HG03066 (cell line): ENCODE measurements at regions not wholly inside any gene's neighbourhood (a gene's known extent, or its start where the extent isn't known, plus 50 kb on each side); places are given as distances from the start of the nearest gene placed in this dataset.

Source experiments
- ATAC-seq: cut with Tn5 transposase; IDR thresholded peaks from one replicate; pipeline ENCODE4 v1.9.1; 2021; ENCODE audit warnings: low read depth; ENCODE audit not compliant: unreplicated experiment

DNA sequence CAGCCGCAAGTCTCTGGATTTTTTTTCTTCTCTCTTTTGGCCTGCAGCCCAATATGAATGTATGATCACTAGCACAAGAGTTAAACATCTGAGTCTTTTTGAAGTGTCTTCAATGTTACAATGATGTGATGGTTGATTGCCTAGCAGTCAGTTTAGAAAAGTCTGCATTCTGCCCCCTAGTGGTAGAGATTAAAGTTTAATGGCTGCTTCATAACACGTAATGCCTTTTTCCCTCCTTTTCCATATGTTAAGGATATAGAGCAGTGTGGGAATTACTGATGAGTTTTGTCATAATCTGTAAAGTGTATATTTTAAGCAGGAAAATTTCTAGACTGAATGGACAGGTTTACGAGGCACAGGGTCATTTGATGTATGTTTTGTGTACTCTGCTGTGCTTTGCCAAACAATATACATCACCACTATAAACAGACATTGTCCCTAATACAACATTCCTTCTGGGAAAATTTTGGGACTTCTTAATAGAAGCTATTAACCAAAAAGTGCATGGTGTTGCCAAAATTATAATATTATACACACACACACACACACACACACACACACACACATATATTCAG is 1038.5 kb upstream of the NR2F2 start:
- no peak for ATAC-seq

DNA sequence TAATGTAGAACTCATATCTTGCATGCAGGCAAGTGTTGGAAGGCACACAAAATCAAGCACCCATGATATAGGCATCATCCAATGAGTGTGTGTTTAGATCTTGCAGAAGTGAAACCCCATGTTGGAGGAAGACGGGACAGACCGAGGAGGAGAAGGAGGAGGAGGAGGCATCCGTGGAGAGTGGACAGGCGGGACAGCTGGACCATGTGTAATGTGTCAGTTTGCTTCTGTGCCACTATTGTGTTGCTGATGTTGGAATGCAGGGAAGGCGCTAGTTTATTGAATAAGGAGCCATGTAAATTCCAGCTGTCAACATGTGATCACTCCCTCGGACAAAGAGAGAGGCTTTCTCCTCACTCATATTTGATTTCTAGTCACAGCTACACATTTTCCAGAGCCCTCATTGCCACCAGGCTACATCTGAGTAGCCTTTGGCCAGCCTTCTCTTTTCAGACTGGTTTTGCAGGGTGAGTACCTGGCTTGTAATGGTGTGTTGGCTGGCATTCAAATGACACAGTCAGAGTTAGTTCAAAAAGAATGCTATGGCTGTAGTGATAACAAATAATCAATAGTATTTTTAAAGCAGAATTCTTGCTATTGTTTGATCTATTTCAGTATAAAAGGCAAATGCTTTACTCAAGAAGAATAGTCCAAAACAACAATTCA is 1037.6 kb upstream of the NR2F2 start:
- no peak for ATAC-seq

DNA sequence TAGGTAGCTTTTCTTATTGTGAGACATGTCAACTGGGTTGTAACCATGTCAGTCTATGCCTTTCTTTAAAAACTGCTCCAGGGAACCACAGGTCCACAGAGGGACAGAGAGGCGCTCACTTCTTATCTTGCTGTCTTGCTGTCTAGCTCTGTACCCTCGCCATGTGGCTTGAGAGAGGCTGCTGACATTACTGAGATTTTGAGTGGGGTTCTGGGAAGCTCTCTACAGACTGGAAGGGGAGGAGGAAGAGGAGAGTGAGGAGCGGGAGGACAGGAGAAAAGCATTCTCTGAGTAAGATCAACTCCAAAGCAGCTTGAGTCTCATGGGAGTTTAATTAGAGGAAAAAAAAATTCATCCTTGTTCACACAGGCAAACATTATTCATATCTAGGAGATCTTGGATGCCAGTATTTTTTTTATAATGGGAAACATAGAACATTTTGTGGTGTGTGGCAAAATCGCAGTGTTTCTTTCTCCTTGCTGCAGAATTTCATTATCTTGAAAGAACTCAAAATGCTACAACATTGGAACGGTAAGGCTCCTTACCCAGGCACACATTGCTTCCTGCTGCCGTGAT is 1037.0 kb upstream of the NR2F2 start:
- no peak for ATAC-seq

DNA sequence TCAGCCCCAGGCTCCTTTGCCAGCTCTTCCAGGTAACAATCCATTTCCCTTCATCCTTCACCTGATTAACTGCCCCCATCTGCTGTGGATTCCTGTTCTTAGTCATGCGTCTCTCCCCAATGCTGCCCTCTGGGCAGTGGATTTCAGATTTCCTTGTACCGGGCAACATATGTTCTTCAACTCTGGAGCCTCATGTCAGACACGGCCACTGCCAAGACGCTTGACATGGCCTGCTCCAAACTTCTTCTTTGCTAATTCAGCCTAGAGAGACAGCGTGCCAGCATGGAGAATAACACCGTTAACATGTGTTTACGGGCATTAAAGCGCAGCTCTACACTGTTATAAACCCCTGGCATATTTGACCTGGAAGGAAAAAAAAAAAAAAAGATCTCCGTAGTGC is 1035.1 kb upstream of the NR2F2 start:
- ATAC-seq: no peak

DNA sequence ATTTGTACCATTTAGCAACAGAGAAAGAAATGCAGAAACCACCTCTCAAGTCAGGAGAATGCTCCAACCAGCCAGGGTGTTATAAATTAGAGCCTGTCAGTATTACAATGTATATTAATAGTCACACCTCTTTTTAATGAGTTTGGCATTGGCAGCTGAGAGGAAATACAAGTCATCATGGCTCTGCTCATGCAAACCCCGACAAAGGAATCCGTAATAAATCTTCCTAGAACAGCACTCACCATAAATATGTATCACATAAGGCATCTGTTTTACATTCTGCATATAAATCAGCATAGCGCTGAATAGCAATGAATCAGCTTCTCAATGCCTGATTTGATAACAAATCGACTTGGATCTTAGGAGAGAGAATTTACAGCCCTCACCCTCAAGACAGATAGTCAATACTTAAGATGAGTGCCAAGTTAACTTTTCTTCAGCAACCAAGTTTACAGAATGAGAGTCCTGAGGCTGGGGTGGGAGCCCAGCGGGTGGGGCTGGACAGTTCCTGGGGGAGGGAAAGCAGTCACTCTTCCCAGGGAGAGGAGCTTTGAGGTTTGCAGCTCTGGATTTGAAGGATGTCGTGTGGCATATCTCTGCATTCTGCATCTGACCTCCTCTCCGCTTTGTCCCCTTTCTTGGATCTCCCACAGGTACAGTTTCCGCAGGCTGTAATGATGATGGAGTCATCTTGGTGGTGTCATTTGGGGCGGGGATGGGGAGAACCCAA is 1034.4 kb upstream of the NR2F2 start:
- ATAC-seq: no peak

DNA sequence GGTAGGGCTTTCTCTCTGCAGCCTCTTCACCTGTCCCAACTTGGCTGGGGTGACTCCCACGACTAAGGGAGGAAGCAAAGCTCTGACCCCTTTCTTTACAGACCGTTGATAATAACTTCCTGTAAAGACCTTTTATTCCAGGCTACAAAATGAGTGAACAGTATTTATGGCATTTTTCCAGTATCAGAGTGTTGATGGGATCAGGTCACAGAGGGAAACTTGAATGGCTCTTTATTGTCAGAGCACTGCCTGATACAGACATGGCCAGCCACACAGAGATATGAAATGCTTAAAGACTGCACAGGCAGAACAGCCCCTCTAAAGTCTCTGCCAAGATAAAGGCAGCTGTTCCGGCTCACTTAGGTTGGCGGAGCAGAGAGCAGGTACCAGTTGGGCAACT is 1033.9 kb upstream of the NR2F2 start:
- no peak for ATAC-seq

DNA sequence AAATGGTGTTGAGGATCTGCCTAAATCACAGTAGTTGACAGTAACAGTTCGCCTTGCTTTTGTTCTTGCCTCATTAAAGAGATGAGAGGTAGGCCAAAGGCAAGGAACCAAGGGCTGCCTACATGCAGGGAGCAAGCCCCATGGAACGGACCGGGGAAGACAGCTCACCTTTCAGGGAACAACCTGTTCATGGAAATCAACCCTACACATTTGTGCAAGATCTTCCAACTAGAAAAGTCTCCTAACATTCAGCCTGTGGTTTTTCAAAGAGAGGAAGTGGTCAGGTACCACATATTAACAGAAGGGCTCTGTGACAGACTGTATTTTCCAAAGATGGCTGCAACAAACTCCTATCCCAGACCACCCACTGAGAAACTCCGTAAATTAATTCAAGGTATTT is 1031.8 kb upstream of the NR2F2 start:
- ATAC-seq: no peak

DNA sequence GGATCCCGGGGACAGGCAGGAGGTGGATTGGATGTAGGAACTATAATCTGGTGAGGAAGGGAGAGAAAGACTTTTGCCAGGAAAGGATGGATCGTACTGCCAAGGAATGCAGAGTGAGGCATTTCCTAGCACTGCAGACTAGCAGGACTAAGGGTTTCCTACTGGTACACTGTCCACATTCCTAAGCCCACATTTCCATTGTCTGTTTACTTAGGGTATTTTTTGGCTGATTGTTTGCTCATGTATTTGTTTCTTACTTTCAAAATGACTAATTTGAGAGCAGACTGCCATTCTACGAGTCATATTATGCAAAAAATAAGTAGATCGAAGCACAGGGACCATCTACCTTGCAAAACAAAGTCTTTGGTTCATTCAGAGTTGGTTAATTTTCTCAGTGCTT is 1029.5 kb upstream of the NR2F2 start:
- ATAC-seq: no peak

DNA sequence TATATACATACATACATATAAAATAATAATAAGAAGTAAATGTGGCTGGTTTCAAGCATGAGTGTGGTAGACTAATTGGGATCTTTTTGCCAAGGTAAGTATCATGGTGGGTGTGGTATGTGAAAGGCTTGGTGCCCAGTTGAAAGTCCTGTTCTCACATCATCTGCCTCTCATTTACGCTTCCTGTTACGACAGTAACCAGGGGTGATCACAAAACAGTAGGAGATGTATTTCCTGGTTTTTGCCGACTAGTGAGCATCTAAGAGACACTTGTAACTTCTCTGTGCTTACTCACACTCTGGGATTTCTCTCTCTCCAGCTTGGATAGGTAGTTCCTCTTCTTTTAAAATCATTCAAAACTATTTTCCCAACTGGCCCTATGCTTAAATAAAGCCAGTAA is 1028.3 kb upstream of the NR2F2 start:
- ATAC-seq: no peak

DNA sequence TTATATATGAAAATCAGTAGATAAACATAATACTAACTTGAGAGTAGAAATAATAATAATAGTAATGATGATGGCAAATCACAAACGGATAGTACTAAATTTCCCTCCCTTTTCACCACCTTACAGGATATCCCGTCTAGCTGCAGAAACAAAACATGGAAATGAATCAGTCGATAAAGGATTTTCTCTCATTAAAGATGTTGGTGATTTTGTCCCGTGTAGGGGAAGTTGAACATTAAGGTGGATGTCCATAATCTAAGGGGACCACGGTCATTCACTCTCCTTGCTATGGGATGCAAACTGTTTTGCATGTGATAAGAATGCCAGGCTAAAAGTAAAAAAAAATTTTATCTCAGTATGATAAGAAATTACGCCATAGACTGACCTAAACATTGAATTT is 1027.7 kb upstream of the NR2F2 start:
- no peak for ATAC-seq

DNA sequence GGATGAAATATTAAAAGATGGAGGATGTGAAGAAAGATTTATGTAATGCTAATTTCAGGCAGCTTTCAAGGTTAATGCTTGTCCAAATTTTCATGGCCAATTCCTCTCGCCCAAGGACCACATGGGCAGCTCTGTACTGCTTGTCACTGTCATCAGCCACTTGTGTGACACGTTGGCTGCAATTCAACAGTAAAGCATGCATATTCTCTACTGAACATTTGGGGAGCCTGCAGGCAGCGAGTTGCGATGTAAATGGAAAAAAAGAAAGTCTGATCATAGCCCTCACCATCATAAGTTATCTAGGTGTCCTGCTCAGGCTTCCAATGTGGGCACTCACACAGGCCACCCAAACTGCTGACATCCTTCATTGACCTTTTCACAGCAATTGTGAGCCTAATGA is 1026.8 kb upstream of the NR2F2 start:
- ATAC-seq: no peak

DNA sequence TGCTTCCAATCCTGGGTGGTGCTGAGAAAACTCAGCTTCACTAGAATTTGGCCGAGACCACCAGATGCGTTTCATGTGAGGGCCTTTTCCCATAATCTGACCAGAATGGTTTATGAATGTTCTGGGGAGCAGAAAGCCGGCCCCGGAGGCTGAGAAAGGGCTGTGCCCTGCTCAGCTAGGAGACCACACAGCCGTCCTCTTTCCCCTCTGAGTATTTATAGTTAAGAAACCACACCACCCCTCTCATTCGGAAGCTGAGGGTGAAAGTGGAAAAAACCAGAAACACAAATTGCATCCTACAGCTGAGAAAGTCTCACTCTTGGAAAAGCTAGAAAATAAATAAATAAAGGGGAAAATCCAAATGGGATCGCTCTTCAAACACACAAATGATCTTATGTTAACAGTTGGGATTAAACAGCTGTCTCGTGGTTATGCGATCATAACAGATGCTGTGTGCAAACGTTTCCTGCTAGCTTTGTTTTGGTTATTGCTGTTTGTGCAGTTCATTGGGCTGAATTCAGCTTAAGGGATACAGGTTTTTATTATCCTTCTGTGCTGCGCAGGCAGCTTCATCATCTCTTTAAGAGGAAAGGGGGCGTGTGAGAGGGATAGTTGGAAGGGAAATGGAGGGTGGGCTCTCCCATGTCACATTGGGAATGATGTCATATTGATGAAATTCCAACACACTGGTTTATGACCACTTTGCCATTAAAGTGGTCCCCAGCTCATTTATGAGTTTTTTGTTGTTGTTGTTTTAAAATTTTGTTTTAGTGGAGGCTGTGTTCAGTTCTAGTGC is 1026.2 kb upstream of the NR2F2 start:
- no peak for ATAC-seq

DNA sequence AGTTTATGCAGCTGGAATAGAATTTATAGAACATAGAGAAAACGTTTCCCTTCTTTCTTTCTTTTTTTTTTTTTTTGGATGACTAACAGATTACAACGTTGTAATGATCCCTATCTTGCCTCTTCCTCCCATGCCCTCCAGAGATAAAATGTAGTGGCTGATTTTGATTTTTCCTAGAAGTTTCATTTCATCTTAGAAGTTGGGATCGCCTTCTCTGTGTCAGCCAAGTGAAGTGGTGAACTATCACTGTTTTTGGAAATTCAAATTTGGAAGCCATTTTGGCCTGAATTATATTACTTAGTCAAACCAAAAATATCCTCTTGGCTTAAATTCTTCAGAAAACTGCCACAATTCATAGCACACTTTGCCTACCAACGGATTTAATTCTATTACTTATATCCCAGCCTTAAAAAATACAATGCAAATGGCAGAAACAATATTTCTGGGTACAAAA is 1025.5 kb upstream of the NR2F2 start:
- no peak for ATAC-seq

DNA sequence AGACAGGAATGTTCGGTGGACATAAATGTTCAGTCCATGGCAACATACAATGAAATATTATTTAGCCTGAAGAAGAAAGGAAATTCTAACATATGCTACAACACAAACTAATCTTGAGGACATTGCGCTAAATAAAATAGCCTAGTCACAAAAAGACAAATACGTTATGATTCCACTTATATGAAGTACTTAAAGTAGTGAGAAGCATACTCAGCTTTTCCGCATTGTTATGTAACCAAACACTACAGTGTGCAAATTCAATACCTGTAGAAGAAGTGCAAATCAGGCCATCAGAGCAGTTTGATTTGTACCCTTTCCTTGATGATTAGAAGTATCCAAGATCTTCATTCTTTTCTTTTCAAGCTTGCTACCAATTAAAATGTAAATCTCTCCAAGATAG is 1023.4 kb upstream of the NR2F2 start:
- no peak for ATAC-seq

DNA sequence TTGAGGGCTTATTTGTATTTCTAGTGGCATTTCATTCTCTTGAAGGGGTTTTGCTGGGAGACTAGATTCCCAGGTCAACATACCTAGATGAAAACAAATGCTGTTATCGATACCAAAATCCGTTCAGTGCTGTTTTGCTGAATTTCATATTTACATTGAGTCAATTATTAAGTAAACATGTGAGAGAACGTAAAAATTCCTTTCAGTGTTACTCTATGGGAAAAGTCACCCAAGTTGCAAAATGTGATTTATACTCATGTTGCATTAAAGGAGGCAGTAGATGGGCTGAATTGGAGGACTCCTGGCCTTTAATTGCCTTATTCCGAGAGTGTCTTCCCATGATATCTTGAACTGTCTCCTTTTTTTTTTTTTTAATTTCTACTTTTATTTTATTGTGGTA is 1011.3 kb upstream of the NR2F2 start:
- no peak for ATAC-seq

DNA sequence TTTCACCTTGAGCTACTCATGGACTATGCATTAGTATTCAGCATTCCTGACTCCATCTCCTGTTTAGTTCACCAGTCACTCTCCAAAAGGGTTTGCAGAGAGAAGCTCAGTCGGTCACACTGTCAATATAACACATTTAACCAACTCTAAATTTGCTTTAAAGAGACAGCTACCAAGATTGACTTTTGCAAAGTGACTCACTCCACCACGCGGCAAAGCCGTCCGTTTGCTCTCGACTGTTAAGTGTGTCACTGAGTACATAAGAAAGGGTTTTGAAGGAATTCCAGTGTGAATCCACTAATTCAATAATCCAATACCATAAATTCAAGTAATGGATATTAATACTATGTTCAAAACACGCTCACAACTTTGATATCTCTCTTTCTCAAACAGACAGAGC is 1006.7 kb upstream of the NR2F2 start:
- no peak for ATAC-seq

DNA sequence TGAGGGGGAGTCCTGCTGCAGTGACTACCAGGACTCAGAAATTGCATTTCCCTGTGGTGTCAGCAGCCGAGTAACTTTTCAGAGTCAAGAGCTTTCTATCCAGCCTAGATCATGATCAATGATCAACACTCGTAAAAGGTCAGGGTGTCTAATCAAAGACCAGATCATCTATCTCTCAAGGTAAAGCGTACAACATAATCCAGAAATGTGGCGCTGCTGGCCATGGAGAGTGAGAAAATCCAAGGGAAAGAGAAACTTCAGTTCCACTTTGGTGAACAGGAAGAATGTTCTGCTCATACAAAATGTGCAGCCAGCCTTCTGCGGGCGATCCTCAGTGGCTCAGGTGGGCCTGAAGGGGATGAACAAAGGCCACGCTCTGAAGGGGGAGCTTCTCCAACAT is 1005.8 kb upstream of the NR2F2 start:
- no peak for ATAC-seq

DNA sequence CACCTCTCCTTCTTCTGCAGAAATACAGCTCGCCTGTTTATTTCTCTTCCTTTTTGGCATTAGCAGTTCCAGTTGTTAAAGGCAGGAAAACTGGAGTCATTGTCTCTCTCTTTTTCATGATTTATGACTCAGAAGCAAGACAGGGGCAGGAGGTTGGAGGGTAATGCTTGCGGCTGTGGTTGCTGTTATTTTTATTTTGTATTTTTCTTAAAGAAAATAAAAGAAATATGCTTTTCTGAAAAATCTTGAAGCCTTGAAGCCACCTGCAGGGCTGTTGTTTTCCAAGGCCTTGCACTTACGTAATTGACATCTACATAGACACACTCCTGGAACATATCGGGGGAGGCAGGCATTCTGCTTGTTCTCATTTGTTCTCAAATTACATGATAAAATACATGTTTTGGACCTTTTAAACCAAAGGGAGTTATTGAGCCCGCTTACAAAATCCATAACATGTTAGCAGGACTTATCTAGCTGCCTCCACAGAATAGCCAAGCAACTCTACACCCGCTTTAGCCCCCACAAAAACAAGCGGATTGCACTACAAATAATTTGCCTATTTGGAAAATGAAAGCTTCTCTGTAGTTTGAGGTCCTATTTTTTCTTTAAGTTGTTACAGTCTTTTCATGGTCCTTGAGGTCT is 1004.6 kb upstream of the NR2F2 start:
- ATAC-seq: no peak

DNA sequence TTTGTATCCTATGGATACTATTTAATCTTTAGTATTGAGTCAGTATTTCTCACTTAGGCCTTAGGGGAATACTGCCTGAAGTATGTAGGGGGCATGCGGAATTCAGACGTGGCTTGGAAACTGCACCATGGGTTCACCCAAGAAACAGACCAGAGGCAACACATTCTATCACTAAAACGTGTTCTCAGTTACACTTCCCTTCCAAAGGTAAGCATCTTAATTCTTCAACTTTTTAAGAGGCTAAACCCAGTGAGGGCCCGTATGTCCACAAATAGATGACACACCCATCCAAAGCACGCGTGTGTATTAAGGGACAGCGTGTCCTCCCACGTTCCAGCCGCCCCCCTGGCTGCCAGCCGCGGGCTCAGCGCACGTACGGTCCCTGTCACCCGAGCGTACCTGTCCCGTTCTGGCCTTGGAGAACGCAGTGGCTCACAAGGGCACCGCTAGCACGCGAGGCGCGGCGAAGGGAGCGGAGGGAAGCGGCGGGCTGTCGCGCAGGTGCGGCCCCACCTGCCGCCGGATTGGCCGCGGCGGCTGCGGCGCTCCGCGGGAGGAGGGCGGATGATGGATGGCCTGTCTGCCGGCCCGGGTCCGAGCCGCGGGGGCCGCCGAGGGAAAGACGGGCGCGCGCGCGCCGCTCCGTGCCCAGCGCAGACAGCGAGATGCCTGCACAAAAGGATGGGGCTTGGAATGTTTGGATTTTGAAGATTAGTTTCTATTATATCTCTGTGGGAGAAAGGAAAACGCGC is 1003.9 kb upstream of the NR2F2 start:
- ATAC-seq: no peak

DNA sequence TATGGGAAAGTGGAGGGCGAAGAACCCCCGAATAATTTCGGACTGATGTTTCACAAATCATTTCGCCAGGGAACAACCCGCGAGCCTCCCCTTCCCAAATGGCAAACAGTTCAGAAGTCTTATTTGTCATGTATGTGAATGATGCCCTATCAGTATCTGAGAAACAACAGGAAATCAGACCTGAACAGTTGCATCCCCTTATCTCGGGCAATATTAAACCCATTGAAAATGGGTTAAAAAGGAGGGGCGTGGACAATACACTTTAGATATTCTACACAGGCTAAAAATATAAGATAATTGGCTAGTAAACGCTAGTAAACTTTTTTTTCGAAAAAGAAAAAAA is 1003.3 kb upstream of the NR2F2 start:
- no peak for ATAC-seq
